ENCODE measurements at regions not wholly inside any gene's neighbourhood (a gene's known extent, or its start where the extent isn't known, plus 50 kb on each side); places are given as distances from the start of the nearest gene placed in this dataset.

GRCh38 chr9:95620722-95621121 is 104.0 kb upstream of the PTCH1 start:
- H3K9ac ChIP-seq = no peak overlapping the region
- H3K36me3 ChIP-seq = no peaks in the 10 kb centered on the region
- no peak for TF ChIP-seq Cebpa-rat (IDR thresholded peaks at IDR 0.05)
- H3K4me3 ChIP-seq = no peak overlapping the region
- H4K20me1 ChIP-seq = no peaks in the 10 kb centered on the region
- no peaks in the 10 kb centered on the region for H3K27me3 ChIP-seq
- no peak overlapping the region for H3K4me2 ChIP-seq
- peaks cover 9% of the 10 kb centered on the region for H3K4me1 ChIP-seq
- no peak overlapping the region for H3K27ac ChIP-seq
- peaks cover 17% of the 10 kb centered on the region for H3K9me3 ChIP-seq

- H3K27me3 ChIP-seq = no peaks in the 10 kb centered on the region
- no peaks in the 10 kb centered on the region for H4K20me1 ChIP-seq
- no peak overlapping the region for H3K27ac ChIP-seq
- H3K4me3 ChIP-seq = no peak overlapping the region
- no peak overlapping the region for H3K4me2 ChIP-seq
- H3K4me1 ChIP-seq = peaks cover 9% of the 10 kb centered on the region
- H3K9ac ChIP-seq = no peak overlapping the region
- peaks cover 13% of the 10 kb centered on the region for H3K9me3 ChIP-seq
- no peaks in the 10 kb centered on the region for H3K36me3 ChIP-seq
- TF ChIP-seq Cebpa-rat (IDR thresholded peaks at IDR 0.05) = no peak
Observed at GRCh38 chr9:95620314-95620713, 103.5 kb upstream of the PTCH1 start.

- no peak overlapping the region for H3K4me3 ChIP-seq
- TF ChIP-seq Cebpa-rat (IDR thresholded peaks at IDR 0.05) = no peak
- H3K27ac ChIP-seq = no peak overlapping the region
- peaks cover 9% of the 10 kb centered on the region for H3K4me1 ChIP-seq
- peaks cover 9% of the 10 kb centered on the region for H3K9me3 ChIP-seq
- no peak overlapping the region for H3K9ac ChIP-seq
- no peak overlapping the region for H3K4me2 ChIP-seq
- H3K27me3 ChIP-seq = no peaks in the 10 kb centered on the region
- H4K20me1 ChIP-seq = no peaks in the 10 kb centered on the region
- H3K36me3 ChIP-seq = no peaks in the 10 kb centered on the region
Observed at GRCh38 chr9:95615246-95615645, 98.5 kb upstream of the PTCH1 start.

- Histone ChIP-seq H3K4me3 (no peak overlapping the region), H3K36me3 (no peaks in the 10 kb centered on the region), H3K9me3 (peaks cover 9% of the 10 kb centered on the region), H3K4me1 (no peaks in the 10 kb centered on the region), H3K27me3 (no peaks in the 10 kb centered on the region), H3K4me2 (no peak overlapping the region), H4K20me1 (no peaks in the 10 kb centered on the region), H3K9ac (no peak overlapping the region), H3K27ac (no peak overlapping the region)
- no peak for TF ChIP-seq Cebpa-rat (IDR thresholded peaks at IDR 0.05)
Observed at GRCh38 chr9:95613670-95614069, 96.9 kb upstream of the PTCH1 start.

GRCh38 chr9:95611354-95611753 is 94.6 kb upstream of the PTCH1 start:
- Histone ChIP-seq H3K9me3 (peaks cover 9% of the 10 kb centered on the region), H3K9ac (no peak overlapping the region), H3K4me1 (no peaks in the 10 kb centered on the region), H3K27ac (no peak overlapping the region), H4K20me1 (no peaks in the 10 kb centered on the region), H3K4me2 (no peak overlapping the region), H3K36me3 (no peaks in the 10 kb centered on the region), H3K4me3 (no peak overlapping the region), H3K27me3 (no peaks in the 10 kb centered on the region)
- no peak for TF ChIP-seq Cebpa-rat (IDR thresholded peaks at IDR 0.05)

DNA sequence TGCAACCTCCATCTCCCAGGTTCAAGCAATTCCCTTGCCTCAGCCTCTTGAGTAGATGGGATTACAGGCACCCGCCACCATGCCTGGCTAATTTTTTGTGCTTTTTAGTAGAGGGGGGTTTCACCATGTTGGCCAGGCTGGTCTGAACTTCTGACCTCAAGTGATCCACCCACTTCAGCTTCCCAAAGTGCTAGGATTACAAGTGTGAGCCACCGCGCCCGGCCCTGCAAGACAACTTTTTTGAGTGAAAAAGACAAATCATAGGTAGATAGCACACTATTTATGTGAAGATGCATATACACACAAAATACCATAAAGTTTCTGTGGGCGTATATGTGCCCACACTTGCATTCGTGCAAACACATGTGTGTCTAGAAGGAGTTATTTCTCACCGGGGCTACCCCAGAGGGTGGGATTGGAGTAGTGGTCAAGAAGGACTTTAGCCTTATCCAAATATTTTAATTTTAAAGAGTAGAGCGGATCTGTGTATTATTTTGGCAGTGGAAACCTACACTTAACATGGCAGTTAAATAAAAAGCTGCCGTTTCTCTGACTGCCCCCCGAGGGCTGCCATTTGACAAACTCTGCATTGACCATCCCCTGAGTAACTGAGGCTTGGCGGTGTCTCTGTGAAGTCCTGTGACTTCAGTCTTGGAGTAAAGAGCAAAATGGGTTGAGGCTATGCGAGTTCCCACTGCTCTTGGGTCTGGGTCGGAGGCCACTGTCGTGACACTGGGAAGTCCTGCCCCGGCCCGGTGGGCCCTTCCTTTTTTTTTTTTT is 93.4 kb upstream of the PTCH1 start:
- no peaks in the 10 kb centered on the region for H3K4me1 ChIP-seq

DNA sequence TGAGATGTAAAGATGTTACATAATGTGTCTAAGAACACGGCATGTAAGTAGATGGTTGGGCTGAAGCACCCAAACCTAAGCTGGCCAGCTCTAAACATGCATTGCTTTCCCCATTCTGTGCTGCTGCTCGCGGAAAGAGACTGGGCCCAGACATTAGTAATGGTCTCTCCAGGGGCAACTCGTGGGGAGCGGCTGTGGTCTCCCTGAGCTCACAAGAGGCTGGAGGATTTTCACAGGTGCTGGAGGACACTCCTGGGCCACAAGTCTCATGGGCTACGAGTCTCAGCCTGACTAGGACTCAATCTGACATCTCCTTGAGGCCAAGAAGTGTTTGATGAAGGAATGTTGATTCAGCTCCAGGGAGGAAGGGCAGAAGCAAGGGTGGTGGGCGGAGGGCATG is 92.7 kb upstream of the PTCH1 start:
- TF ChIP-seq Cebpa-rat (IDR thresholded peaks at IDR 0.05) = no peak
- H3K4me3 ChIP-seq = no peak overlapping the region
- H3K9me3 ChIP-seq = peaks cover 9% of the 10 kb centered on the region
- H3K9ac ChIP-seq = no peak overlapping the region
- H3K27ac ChIP-seq = no peak overlapping the region
- no peak overlapping the region for H3K4me2 ChIP-seq
- no peaks in the 10 kb centered on the region for H3K4me1 ChIP-seq
- no peaks in the 10 kb centered on the region for H3K27me3 ChIP-seq
- no peaks in the 10 kb centered on the region for H3K36me3 ChIP-seq
- no peaks in the 10 kb centered on the region for H4K20me1 ChIP-seq

More for the DNA sequence above, 93.4 kb upstream of the PTCH1 start:
- Histone ChIP-seq H3K27me3 (no peaks in the 10 kb centered on the region), H3K27ac (no peak overlapping the region), H3K4me3 (no peak overlapping the region), H3K9ac (no peak overlapping the region), H4K20me1 (no peaks in the 10 kb centered on the region), H3K36me3 (no peaks in the 10 kb centered on the region), H3K9me3 (peaks cover 9% of the 10 kb centered on the region), H3K4me2 (no peak overlapping the region)
- no peak for TF ChIP-seq Cebpa-rat (IDR thresholded peaks at IDR 0.05)

DNA sequence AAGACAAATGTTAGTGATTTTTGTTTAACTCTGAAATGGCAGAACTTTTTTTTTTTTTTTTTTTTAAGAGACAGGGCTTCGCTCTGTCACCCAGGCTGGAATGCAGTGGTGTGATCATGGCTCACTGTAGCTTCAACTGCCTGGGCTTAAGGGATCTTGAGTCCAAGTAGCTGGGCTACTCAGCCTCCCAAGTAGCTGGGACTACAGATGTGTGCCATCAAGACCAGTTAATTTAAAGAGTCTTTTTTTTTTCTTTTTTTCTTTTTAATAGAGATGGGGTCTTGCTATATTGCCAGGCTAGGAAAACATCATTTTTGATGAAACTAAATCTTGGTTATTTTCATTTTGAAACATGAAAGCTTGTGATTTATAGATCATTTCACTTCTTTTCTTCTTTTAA is 91.6 kb upstream of the PTCH1 start:
- no peak overlapping the region for H3K27ac ChIP-seq
- no peak overlapping the region for H3K9ac ChIP-seq
- no peaks in the 10 kb centered on the region for H3K27me3 ChIP-seq
- TF ChIP-seq Cebpa-rat (IDR thresholded peaks at IDR 0.05) = no peak
- no peaks in the 10 kb centered on the region for H3K4me1 ChIP-seq
- no peak overlapping the region for H3K4me3 ChIP-seq
- H4K20me1 ChIP-seq = no peaks in the 10 kb centered on the region
- no peaks in the 10 kb centered on the region for H3K36me3 ChIP-seq
- no peak overlapping the region for H3K4me2 ChIP-seq
- H3K9me3 ChIP-seq = no peaks in the 10 kb centered on the region

GRCh38 chr9:95607507-95607906 is 90.7 kb upstream of the PTCH1 start:
- H3K4me2 ChIP-seq = no peak overlapping the region
- no peak overlapping the region for H3K4me3 ChIP-seq
- no peaks in the 10 kb centered on the region for H3K27me3 ChIP-seq
- no peaks in the 10 kb centered on the region for H3K36me3 ChIP-seq
- no peak overlapping the region for H3K27ac ChIP-seq
- no peak overlapping the region for H3K9ac ChIP-seq
- no peaks in the 10 kb centered on the region for H4K20me1 ChIP-seq
- no peak for TF ChIP-seq Cebpa-rat (IDR thresholded peaks at IDR 0.05)
- H3K9me3 ChIP-seq = no peaks in the 10 kb centered on the region
- no peaks in the 10 kb centered on the region for H3K4me1 ChIP-seq

DNA sequence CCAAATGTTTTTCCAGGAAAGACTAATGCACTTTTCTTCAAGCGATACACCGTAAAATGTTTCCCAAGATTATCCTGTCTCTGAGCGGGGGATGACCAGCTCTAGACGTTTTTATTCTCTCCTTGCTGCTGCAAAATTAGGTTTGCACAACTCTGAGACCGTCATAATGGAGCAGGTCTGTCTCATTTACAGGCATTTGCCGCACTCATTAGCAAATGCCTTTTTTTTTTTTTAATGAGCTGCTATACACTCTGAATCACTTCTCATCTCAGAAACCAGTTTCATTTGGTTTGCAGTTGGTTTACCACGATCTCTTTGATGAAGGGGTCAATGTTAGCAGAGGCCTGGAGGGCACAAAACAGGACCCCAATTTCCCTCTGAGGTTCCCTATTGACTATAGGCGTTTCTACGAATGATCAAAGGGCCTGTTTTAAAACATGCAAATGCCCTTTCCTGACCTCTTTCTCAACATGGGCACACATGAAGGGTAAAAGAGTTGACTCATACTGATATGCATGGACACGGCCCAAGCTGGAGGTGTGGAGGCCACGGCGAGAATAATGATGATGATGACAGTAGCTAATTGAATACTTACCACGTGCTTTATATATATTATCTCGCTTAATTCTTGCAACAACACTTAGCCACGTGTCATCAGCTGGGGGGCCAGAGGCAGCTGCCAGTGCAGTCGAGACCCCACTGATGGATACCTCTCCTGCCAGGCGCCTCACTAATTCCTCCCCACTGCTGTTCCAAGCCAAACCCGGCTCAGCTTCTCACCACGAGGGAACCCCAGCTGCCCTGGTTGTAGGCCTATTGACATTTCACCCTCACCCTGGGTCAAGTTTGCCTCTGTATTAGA is 89.9 kb upstream of the PTCH1 start:
- Histone ChIP-seq H4K20me1 (no peaks in the 10 kb centered on the region), H3K36me3 (no peaks in the 10 kb centered on the region), H3K4me3 (no peak overlapping the region), H3K9ac (no peak overlapping the region), H3K4me2 (no peak overlapping the region), H3K27me3 (no peaks in the 10 kb centered on the region), H3K9me3 (no peaks in the 10 kb centered on the region), H3K27ac (no peak overlapping the region), H3K4me1 (no peaks in the 10 kb centered on the region)
- no peak for TF ChIP-seq Cebpa-rat (IDR thresholded peaks at IDR 0.05)
